ENCODE measurements at regions not wholly inside any gene's neighbourhood (a gene's known extent, or its start where the extent isn't known, plus 50 kb on each side); places are given as distances from the start of the nearest gene placed in this dataset.

DNA sequence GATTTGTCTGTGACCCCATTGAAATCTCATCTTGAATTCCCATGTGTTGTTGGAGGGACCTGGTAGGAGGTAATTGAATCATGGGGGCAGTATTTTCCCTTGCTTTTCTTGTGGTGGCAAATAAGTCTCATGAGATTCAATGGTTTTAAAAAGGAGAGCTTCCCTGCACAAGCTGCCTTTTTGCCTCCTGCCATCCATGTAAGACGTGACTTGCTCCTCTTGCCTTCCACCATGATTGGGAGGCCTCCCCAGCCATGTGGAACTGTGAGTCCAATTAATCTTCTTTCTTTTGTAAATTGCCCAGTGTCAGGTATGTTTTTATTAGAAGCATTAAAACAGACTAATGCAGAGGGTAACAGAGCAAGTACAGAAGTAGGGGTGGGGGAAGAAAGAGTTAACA, 1097.0 kb upstream of the ADGRB3 start:
- TF ChIP-seq POLR2A (IDR thresholded peaks at IDR 0.05; ENCODE audit: control extremely low read depth in 1 of 2, low read depth in 2 of 2, low read length in 2 of 2) = no peak
- TF ChIP-seq ZNF274 (IDR thresholded peaks at IDR 0.05; ENCODE audit: borderline replicate concordance, extremely low read depth, low read length) = no peak
- TF ChIP-seq KDM1A (IDR thresholded peaks at IDR 0.05; ENCODE audit: borderline replicate concordance, low read length) = no peak
- TF ChIP-seq CTCF (IDR thresholded peaks at IDR 0.05; ENCODE audit: control extremely low read depth in 1 of 3, insufficient read depth in 1 of 3, low read depth in 1 of 3, low read length in 3 of 3) = no peak
- TF ChIP-seq ATF2 (IDR thresholded peaks at IDR 0.05; ENCODE audit: low read length) = no peak
- TF ChIP-seq EZH2 (IDR thresholded peaks at IDR 0.05; ENCODE audit: low read depth, low read length, severe bottlenecking) = no peak
- TF ChIP-seq JUND (IDR thresholded peaks at IDR 0.05; ENCODE audit: low read length) = no peak
- no peak for TF ChIP-seq POLR2AphosphoS5 (IDR thresholded peaks at IDR 0.05; ENCODE audit: low read depth, low read length)

All from H1 (cell line).